CD4-positive, alpha-beta memory T cell (primary cell): ENCODE measurements at regions not wholly inside any gene's neighbourhood (a gene's known extent, or its start where the extent isn't known, plus 50 kb on each side); places are given as distances from the start of the nearest gene placed in this dataset.

Source experiments
- CTCF ChIA-PET: fragments of 350-600 bp; sonication (Branson Sonifier 250); formaldehyde crosslinking; loops from one replicate; lab custom pipeline; 2021; ENCODE audit warnings: inconsistent platforms; ENCODE audit not compliant: partially characterized antibody; lab: Charles Lee
- POLR2A ChIA-PET: fragments of 350-600 bp; sonication (Branson Sonifier 250); formaldehyde crosslinking; loops from one replicate; lab custom pipeline; 2021; ENCODE audit not compliant: partially characterized antibody; lab: Charles Lee
- DNase-seq, 5 donors: peaks; one replicate each; pipeline versions ENCODE4 v3.0.0 to v3.0.0-alpha.2; 2020 to 2022; ENCODE audit warnings: mixed read lengths in 1 of 5
- H3K27ac ChIP-seq: one replicate; pipeline ENCODE4 v1.7.0; 2013; ENCODE audit warnings: low read depth, low read length
- H3K27me3 ChIP-seq: 2 replicates; pipeline ENCODE4 v1.7.0; 2013; ENCODE audit warnings: mild to moderate bottlenecking, low read length, moderate library complexity; ENCODE audit not compliant: insufficient read depth
- H3K36me3 ChIP-seq: 2 replicates; pipeline ENCODE4 v1.7.0; 2013; ENCODE audit warnings: mild to moderate bottlenecking, low read length, moderate library complexity; ENCODE audit not compliant: insufficient read depth
- H3K4me1 ChIP-seq: 2 replicates; pipeline ENCODE4 v1.7.0; 2013; ENCODE audit warnings: mild to moderate bottlenecking, low read length, moderate library complexity; ENCODE audit not compliant: insufficient read depth
- H3K4me3 ChIP-seq, 2 donors: one replicate each; pipeline ENCODE4 v1.7.0; 2013; ENCODE audit warnings: low read length in 2 of 2, mild to moderate bottlenecking in 1 of 2
- H3K9me3 ChIP-seq, 2 donors: one replicate each; pipeline ENCODE4 v1.7.0; 2013; ENCODE audit warnings: low read length in 2 of 2, control low read depth in 1 of 2; ENCODE audit not compliant: control insufficient read depth in 1 of 2
- H3K27ac Mint-ChIP-seq, 7 donors: one replicate each; pipeline ENCODE4 v1.8.0; 2020 to 2021; ENCODE audit warnings: mixed read lengths in 7 of 7, mild to moderate bottlenecking in 6 of 7, inconsistent platforms in 3 of 7, moderate library complexity in 3 of 7
- H3K27me3 Mint-ChIP-seq, 2 donors: one replicate each; pipeline ENCODE4 v1.8.0; 2020 to 2021; ENCODE audit warnings: mixed read lengths in 2 of 2
- H3K36me3 Mint-ChIP-seq, 2 donors: one replicate each; pipeline ENCODE4 v1.8.0; 2020 to 2021; ENCODE audit warnings: mixed read lengths in 2 of 2, inconsistent platforms in 1 of 2, mild to moderate bottlenecking in 1 of 2
- H3K4me1 Mint-ChIP-seq, 4 donors: one replicate each; pipeline ENCODE4 v1.8.0; 2020 to 2021; ENCODE audit warnings: mixed read lengths in 4 of 4, mild to moderate bottlenecking in 1 of 4
- H3K4me3 Mint-ChIP-seq, 8 donors: one replicate each; pipeline ENCODE4 v1.8.0; 2020 to 2021; ENCODE audit warnings: mixed read lengths in 8 of 8, mild to moderate bottlenecking in 7 of 8, moderate library complexity in 6 of 8, inconsistent platforms in 3 of 8
- H3K9me3 Mint-ChIP-seq, 8 donors: one replicate each; pipeline ENCODE4 v1.8.0; 2020 to 2021; ENCODE audit warnings: mixed read lengths in 8 of 8, mild to moderate bottlenecking in 5 of 8, inconsistent platforms in 3 of 8, moderate library complexity in 1 of 8
- intact Hi-C: fragments of 100-400 bp; cut with micrococcal nuclease; formaldehyde crosslinking; loops from one replicate; pipeline ENCODE4 v1.15.1; 2023

- no peak overlapping the region for H3K27ac Mint-ChIP-seq
- no peak overlapping the region for H3K4me3 ChIP-seq
- peaks cover 0 to 2% of the 10 kb centered on the region in 2 donors for H3K27me3 Mint-ChIP-seq
- no peak for DNase-seq
- intact Hi-C loops, result no loop called here
- H3K4me1 ChIP-seq, result no peaks in the 10 kb centered on the region
- H3K36me3 ChIP-seq, result no peaks in the 10 kb centered on the region
- CTCF ChIA-PET, result no interaction called here
- H3K4me3 Mint-ChIP-seq, result no peak overlapping the region
- no peaks in the 10 kb centered on the region for H3K4me1 Mint-ChIP-seq
- H3K9me3 ChIP-seq, result no peaks in the 10 kb centered on the region
- no peaks in the 10 kb centered on the region for H3K27me3 ChIP-seq
- no peaks in the 10 kb centered on the region for H3K9me3 Mint-ChIP-seq
- POLR2A ChIA-PET, result no interaction called here
- H3K36me3 Mint-ChIP-seq, result no peaks in the 10 kb centered on the region
- H3K27ac ChIP-seq, result no peak overlapping the region
These were observed 234.3 kb downstream of the OSR1 start for GRCh38 chr2:19124135-19124534.

- Mint-ChIP-seq H3K9me3 (no peaks in the 10 kb centered on the region), H3K27ac (no peak overlapping the region), H3K4me1 (no peaks in the 10 kb centered on the region), H3K36me3 (no peaks in the 10 kb centered on the region), H3K4me3 (no peak overlapping the region), H3K27me3 (peaks cover 0 to 2% of the 10 kb centered on the region in 2 donors)
- H3K27ac ChIP-seq, result no peak overlapping the region
- DNase-seq, result no peak
- H3K27me3 ChIP-seq, result no peaks in the 10 kb centered on the region
- H3K36me3 ChIP-seq, result no peaks in the 10 kb centered on the region
- ChIA-PET CTCF (no interaction called here), POLR2A (no interaction called here)
- H3K4me1 ChIP-seq, result no peaks in the 10 kb centered on the region
- no peak overlapping the region for H3K4me3 ChIP-seq
- H3K9me3 ChIP-seq, result no peaks in the 10 kb centered on the region
- intact Hi-C loops, result no loop called here
These were observed 234.9 kb downstream of the OSR1 start for GRCh38 chr2:19123556-19123955.

- intact Hi-C loops, result no loop called here
- Mint-ChIP-seq H3K4me3 (no peak overlapping the region), H3K9me3 (peaks cover 0 to 2% (median 0%) of the 10 kb centered on the region in 8 donors), H3K36me3 (no peaks in the 10 kb centered on the region), H3K4me1 (no peaks in the 10 kb centered on the region), H3K27ac (no peak overlapping the region), H3K27me3 (peaks cover 0 to 2% of the 10 kb centered on the region in 2 donors)
- Histone ChIP-seq H3K9me3 (no peaks in the 10 kb centered on the region), H3K27ac (no peak overlapping the region), H3K27me3 (no peaks in the 10 kb centered on the region), H3K36me3 (no peaks in the 10 kb centered on the region), H3K4me1 (no peaks in the 10 kb centered on the region), H3K4me3 (no peak overlapping the region)
- POLR2A ChIA-PET, result no interaction called here
- no peak for DNase-seq
- CTCF ChIA-PET, result no interaction called here
These were observed 236.2 kb downstream of the OSR1 start for GRCh38 chr2:19122220-19122619.

- Mint-ChIP-seq H3K36me3 (no peaks in the 10 kb centered on the region), H3K4me1 (no peaks in the 10 kb centered on the region), H3K27me3 (no peaks in the 10 kb centered on the region), H3K27ac (no peak overlapping the region), H3K9me3 (peaks cover 0 to 2% (median 0%) of the 10 kb centered on the region in 8 donors), H3K4me3 (no peak overlapping the region)
- POLR2A ChIA-PET, result no interaction called here
- H3K27ac ChIP-seq, result no peak overlapping the region
- CTCF ChIA-PET, result interaction anchor here (0.6 kb wide), 1 partner anchor 12 kb away, joined by 3 read pairs; no protein-coding TSS in a partner anchor
- H3K4me3 ChIP-seq, result no peak overlapping the region
- no peaks in the 10 kb centered on the region for H3K36me3 ChIP-seq
- no peaks in the 10 kb centered on the region for H3K4me1 ChIP-seq
- no peaks in the 10 kb centered on the region for H3K9me3 ChIP-seq
- DNase-seq, result no peak
- intact Hi-C loops, result no loop called here
- H3K27me3 ChIP-seq, result no peaks in the 10 kb centered on the region
These were observed 237.3 kb downstream of the OSR1 start for GRCh38 chr2:19120941-19121750.

GRCh38 chr2:19120181-19120580 lies 238.2 kb downstream of the OSR1 start:
- Histone ChIP-seq H3K4me3 (no peak overlapping the region), H3K27ac (no peak overlapping the region), H3K27me3 (no peaks in the 10 kb centered on the region), H3K9me3 (no peaks in the 10 kb centered on the region), H3K4me1 (no peaks in the 10 kb centered on the region), H3K36me3 (no peaks in the 10 kb centered on the region)
- Mint-ChIP-seq H3K4me1 (no peaks in the 10 kb centered on the region), H3K27ac (no peak overlapping the region), H3K36me3 (no peaks in the 10 kb centered on the region), H3K27me3 (no peaks in the 10 kb centered on the region), H3K9me3 (peaks cover 0 to 3% (median 0%) of the 10 kb centered on the region in 8 donors), H3K4me3 (no peak overlapping the region)
- CTCF ChIA-PET, result no interaction called here
- intact Hi-C loops, result no loop called here
- DNase-seq, result no peak
- POLR2A ChIA-PET, result no interaction called here

- Mint-ChIP-seq H3K4me3 (no peak overlapping the region), H3K27me3 (no peaks in the 10 kb centered on the region), H3K4me1 (no peaks in the 10 kb centered on the region), H3K36me3 (no peaks in the 10 kb centered on the region), H3K27ac (no peak overlapping the region), H3K9me3 (peaks cover 0 to 3% (median 0%) of the 10 kb centered on the region in 8 donors)
- H3K27ac ChIP-seq, result no peak overlapping the region
- no peaks in the 10 kb centered on the region for H3K4me1 ChIP-seq
- no peaks in the 10 kb centered on the region for H3K9me3 ChIP-seq
- H3K27me3 ChIP-seq, result no peaks in the 10 kb centered on the region
- H3K4me3 ChIP-seq, result no peak overlapping the region
- intact Hi-C loops, result no loop called here
- no peaks in the 10 kb centered on the region for H3K36me3 ChIP-seq
- ChIA-PET CTCF (no interaction called here), POLR2A (no interaction called here)
- no peak for DNase-seq
These were observed 239.0 kb downstream of the OSR1 start for GRCh38 chr2:19119326-19120001.

- no peaks in the 10 kb centered on the region for H3K27me3 Mint-ChIP-seq
- POLR2A ChIA-PET, result no interaction called here
These were observed 241.5 kb downstream of the OSR1 start for GRCh38 chr2:19116918-19117317.

More at GRCh38 chr2:19116918-19117317, 241.5 kb downstream of the OSR1 start:
- CTCF ChIA-PET, result no interaction called here
- peaks cover 0 to 6% (median 0%) of the 10 kb centered on the region in 8 donors for H3K9me3 Mint-ChIP-seq
- no peak overlapping the region for H3K27ac ChIP-seq
- H3K4me3 ChIP-seq, result no peak overlapping the region
- H3K27me3 ChIP-seq, result no peaks in the 10 kb centered on the region
- H3K36me3 ChIP-seq, result no peaks in the 10 kb centered on the region
- intact Hi-C loops, result no loop called here
- no peak overlapping the region for H3K27ac Mint-ChIP-seq
- no peak for DNase-seq
- no peaks in the 10 kb centered on the region for H3K9me3 ChIP-seq
- no peaks in the 10 kb centered on the region for H3K4me1 ChIP-seq
- no peaks in the 10 kb centered on the region for H3K36me3 Mint-ChIP-seq
- no peaks in the 10 kb centered on the region for H3K4me1 Mint-ChIP-seq
- H3K4me3 Mint-ChIP-seq, result no peak overlapping the region
